ENCODE measurements at regions not wholly inside any gene's neighbourhood (a gene's known extent, or its start where the extent isn't known, plus 50 kb on each side); places are given as distances from the start of the nearest gene placed in this dataset.
"Not testable (repeated sequence)": the region's sequence is repeated elsewhere in the genome, so short reads cannot be mapped to it uniquely, and the experiment has no call there.

DNA sequence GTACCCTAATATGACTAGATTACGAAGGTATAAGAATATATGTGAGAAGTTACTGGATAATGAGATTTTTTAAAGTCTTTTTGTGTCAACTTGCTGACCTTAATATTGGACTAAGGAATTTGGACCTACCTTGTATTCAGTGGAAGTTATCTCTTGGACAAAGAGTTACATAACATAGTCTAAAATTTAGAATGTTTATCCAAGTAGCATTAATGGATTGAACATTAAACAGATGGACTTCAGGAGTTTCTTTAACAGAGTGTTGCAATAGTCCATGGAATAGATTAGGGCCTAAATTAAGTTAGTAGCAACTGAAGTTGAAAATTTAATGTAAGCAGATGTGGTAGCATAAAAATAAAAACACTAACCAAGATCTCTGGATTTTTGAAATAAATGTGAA is 266.4 kb downstream of the PYDC2 start:
- DNase-seq (ENCODE audit: low spot score) (no peak), ATAC-seq (ENCODE audit: low FRiP score) (no peak)
- TF ChIP-seq CTCF (IDR thresholded peaks at IDR 0.05): no peak

DNA sequence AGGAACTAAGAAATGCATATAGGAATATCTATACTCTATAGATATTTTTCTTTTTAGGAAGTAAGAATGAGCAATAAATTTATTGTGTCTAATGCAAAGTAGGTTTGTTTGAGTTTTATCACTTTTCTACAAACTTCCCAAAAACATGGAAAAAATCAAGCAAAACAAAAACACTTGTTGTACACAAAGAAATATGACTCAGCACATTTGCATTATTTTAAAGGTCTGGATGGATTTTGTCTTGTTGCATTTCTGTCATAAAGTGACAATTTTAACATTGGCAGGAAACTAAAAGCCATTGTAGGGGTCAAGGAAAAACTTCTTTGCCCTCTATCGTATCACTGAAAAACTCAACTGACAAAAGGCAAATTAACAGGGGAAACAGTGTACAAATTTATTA is 267.2 kb downstream of the PYDC2 start:
- DNase-seq (ENCODE audit: low spot score): no peak
- no peak for TF ChIP-seq CTCF (IDR thresholded peaks at IDR 0.05)
- no peak for ATAC-seq (ENCODE audit: low FRiP score)

GRCh38 chr3:191737742-191738141 is 276.8 kb downstream of the PYDC2 start:
- DNase-seq (ENCODE audit: low spot score) (no peak), ATAC-seq (ENCODE audit: low FRiP score) (no peak)
- no peak for TF ChIP-seq CTCF (IDR thresholded peaks at IDR 0.05)

DNA sequence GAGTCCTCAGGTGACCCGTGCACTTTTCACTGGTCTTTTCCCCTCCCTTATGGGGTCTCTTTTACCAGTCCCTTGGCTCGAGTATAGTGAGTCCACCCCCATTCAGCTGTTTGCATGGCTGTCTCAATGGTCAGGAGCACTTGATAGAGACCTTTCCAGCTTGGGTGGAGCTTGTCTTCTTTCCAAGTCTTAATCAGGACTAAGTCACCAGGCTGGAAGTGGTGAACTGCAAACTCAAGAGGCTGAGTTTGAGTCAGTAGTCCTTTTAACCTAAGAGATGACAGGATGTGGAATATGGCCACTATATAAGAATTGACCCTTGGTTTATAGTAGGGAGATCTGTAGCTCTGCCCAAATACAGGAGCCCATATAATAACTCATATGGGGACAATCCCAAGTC is 279.7 kb downstream of the PYDC2 start:
- TF ChIP-seq CTCF (IDR thresholded peaks at IDR 0.05): no peak
- DNase-seq (ENCODE audit: low spot score) (no peak), ATAC-seq (ENCODE audit: low FRiP score) (no peak)

- DNase-seq (ENCODE audit: low spot score); ATAC-seq (ENCODE audit: low FRiP score): not testable (repeated sequence)
Observed at GRCh38 chr3:191741847-191742350, 280.9 kb downstream of the PYDC2 start.

- no peak for DNase-seq (ENCODE audit: low spot score)
- ATAC-seq (ENCODE audit: low FRiP score): no peak
- no peak for TF ChIP-seq CTCF (IDR thresholded peaks at IDR 0.05)
Observed at GRCh38 chr3:191743283-191743682, 282.3 kb downstream of the PYDC2 start.

DNA sequence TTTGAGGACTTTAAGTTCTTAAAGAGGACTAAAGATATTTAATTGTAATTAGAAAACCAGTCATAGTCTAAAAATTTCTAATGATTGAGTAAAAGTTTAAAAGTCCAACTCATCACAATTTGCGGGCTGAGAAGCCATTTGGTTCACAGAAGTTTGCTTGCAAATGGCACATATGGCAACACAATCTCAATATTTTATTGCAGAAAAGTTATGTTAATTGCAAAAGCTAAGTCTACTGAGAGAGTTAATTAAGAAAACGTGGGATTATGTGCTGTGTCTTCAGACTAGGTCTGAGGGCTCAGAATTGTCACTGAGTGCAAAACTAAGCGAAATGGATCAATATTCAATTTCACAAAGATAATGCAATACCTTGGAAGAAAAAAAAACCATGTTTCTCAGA is 289.7 kb downstream of the PYDC2 start:
- no peak for DNase-seq (ENCODE audit: low spot score)

More for the DNA sequence above, 289.7 kb downstream of the PYDC2 start:
- TF ChIP-seq CTCF (IDR thresholded peaks at IDR 0.05): no peak
- no peak for ATAC-seq (ENCODE audit: low FRiP score)
